IPS DF 4.7 (cell line): ENCODE measurements at regions not wholly inside any gene's neighbourhood (a gene's known extent, or its start where the extent isn't known, plus 50 kb on each side); places are given as distances from the start of the nearest gene placed in this dataset.

Experiments
- DNase-seq: peaks from one replicate; pipeline ENCODE4 v3.0.0-alpha.2; 2013; ENCODE audit warnings: low spot score; ENCODE audit errors: extremely low read depth

GRCh38 chr7:114128880-114129279, 210.1 kb upstream of the PPP1R3A start:
- DNase-seq = no peak

DNA sequence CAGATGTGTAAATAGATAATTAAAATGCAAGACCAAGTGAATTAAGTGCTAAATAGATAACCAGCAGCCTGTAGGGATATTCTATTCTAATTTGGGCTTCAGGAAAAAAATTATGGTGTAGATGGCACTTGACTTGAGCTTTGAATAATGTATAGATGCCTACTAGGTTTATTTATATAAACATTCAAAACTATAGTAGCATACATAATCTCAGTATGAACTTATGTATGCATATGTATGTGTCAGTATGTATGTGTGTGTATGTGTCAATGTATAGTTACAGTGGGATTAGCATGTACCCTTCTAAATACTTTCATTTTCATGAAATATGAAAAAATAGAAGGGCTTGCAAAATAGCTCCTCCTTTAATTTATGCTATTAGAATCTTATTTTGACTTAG, 207.3 kb upstream of the PPP1R3A start:
- no peak for DNase-seq

- DNase-seq = no peak
Measured at GRCh38 chr7:114112806-114113205, 194.0 kb upstream of the PPP1R3A start.

GRCh38 chr7:114110666-114111065, 191.9 kb upstream of the PPP1R3A start:
- DNase-seq = no peak

DNA sequence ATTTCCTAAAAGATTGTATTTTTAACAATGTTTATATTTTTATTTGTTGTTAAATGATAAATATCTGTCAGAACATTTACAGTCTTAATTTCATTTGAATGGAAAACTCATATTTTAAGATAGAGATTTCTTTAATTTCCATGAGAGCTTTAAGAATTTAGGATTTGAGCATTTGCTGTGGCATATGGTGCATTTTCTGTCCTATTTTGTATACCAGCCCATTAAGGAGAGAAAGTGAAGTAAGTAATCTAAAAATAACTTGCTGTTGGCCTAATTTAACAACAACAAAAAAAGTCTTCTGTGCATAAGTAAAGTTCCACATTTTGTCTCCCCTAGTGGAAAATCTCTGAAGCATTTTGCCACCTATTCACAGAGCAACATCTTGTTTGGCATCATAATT, 190.9 kb upstream of the PPP1R3A start:
- DNase-seq = no peak

DNA sequence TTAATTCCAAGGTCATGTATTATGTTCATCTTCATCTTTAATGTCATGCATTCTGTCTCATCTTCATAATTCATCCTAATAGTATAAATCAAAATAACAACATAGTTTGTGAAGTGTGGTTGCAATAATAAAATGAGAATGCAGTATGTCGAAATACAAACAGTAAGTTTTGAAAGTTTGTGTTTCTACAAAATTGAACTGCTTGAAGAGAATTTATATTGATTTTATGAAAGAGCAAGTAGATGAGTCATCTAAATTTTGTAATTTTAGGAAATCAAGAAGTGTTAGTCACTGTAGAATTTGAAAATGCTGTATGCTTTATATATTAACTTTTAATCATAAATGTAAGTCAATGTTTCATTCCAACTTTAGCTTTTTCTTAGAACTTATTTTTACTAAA, 190.5 kb upstream of the PPP1R3A start:
- no peak for DNase-seq

- no peak for DNase-seq
Measured at GRCh38 chr7:114108510-114108909, 189.7 kb upstream of the PPP1R3A start.

DNA sequence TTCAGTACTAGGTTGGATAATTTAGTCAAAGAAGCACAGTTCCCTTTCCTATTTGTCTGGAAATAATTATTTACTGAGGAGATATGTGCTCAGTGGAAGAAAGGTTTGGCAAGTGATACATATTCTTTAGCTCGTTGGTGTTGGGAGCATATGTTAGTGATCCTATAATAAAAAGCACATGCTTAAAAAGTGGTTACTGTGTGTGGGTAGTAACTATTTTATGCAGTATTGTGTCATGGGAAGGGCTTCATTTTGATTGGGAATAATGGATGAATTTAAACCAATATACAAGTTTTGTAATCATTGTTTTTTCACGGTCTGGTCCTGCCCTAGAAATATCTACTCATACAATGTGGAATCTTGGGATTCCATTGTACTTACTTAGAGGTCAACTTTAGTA, 188.7 kb upstream of the PPP1R3A start:
- no peak for DNase-seq

DNA sequence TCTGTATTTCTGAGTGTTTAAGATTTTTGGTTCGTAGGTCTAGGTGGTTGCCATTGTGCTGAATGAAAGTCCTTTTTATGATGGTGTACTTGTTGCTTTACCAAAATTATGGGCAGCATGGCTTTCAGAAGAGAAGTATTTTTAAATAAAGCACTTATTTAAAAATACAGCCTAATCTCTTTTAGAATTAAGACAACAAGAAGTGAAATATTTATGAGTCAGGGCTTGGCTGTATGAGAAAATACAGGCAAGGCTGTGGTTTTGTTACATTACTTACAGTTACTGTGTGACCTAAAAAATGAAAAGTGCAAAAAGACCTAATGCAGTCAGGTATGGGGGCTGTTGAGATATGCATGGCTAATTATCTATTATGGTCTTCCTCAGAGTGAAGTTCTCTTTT, 185.2 kb upstream of the PPP1R3A start:
- no peak for DNase-seq

GRCh38 chr7:114102996-114103395, 184.2 kb upstream of the PPP1R3A start:
- no peak for DNase-seq

- DNase-seq = no peak
Measured at GRCh38 chr7:114102131-114102530, 183.3 kb upstream of the PPP1R3A start.

- no peak for DNase-seq
Measured at GRCh38 chr7:114100810-114101209, 182.0 kb upstream of the PPP1R3A start.

DNA sequence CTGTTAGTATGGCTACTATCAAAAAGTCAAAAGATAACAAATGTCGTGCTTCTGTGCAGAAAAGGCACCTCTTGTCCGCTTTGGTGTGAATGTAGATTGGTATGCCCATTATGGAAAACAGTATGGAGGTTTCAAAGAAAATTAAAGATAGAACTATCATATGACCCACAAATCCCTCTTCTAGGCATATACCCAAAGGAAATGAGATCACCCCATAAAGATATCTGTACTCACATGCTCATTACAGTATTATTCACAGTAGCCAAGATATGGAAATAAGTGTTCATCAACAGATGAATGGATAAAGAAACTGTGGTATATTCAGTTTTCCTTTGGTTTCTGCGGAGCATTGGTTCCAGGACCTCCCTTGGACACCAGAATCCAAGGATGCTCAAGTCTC, 180.5 kb upstream of the PPP1R3A start:
- DNase-seq = no peak

DNA sequence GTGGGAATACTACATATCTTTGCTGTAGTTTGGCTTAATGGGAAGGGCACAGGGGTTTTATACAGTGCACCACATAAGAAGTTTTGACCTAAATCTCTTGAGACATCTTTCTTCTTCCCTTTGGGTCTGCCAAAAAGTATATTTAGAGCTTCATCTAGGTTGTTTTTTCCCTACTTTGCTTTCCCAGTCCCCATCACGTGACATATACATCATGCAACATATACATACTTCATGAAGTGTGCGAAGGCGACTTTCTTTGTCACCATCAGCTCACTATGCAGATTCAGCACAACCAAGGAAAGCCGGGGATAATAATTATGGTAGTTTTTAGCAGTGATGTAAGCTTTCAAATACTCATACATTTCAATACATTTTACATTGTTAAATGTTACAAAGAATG, 177.1 kb upstream of the PPP1R3A start:
- no peak for DNase-seq

- DNase-seq = no peak
Measured at GRCh38 chr7:114088470-114088940, 169.7 kb upstream of the PPP1R3A start.

- no peak for DNase-seq
Measured at GRCh38 chr7:114087653-114088469, 169.1 kb upstream of the PPP1R3A start.

DNA sequence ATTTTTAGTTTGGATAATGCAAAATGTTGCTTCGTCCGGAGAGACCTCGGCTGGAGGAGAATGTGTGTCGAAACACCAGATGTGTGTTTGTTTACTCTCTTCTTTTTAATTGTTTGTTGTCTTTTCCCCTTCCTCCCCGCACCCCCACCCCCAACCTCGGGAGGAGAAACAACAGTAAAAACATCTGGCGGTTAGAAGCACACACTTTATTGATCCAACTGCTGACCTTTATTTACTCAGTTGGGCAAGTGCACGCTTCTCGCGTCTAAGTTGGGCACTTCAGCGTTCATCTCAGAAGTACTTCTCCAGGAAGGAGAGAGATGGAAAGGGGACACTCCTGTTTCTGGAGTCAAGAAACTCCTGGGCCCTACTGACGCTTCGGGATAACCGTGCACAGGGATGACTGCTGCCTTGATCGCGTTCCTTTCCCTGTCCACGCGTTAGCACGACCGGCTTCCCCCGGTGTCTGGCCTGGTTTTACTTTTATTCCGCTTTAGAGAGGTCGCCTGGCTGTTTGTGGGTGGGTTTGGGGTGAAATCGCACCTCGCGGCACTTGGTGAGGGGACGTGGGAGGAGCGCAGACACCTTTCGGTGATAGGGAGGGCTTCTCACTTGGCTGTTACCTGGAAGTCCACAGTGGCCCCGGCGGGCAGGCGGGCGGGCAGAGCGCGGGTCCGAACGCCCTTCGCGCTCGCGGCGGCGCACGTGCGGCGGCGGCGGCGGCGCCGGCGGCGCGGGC, 168.3 kb upstream of the PPP1R3A start:
- DNase-seq = no peak

GRCh38 chr7:114086537-114086913, 167.7 kb upstream of the PPP1R3A start:
- DNase-seq = no peak

DNA sequence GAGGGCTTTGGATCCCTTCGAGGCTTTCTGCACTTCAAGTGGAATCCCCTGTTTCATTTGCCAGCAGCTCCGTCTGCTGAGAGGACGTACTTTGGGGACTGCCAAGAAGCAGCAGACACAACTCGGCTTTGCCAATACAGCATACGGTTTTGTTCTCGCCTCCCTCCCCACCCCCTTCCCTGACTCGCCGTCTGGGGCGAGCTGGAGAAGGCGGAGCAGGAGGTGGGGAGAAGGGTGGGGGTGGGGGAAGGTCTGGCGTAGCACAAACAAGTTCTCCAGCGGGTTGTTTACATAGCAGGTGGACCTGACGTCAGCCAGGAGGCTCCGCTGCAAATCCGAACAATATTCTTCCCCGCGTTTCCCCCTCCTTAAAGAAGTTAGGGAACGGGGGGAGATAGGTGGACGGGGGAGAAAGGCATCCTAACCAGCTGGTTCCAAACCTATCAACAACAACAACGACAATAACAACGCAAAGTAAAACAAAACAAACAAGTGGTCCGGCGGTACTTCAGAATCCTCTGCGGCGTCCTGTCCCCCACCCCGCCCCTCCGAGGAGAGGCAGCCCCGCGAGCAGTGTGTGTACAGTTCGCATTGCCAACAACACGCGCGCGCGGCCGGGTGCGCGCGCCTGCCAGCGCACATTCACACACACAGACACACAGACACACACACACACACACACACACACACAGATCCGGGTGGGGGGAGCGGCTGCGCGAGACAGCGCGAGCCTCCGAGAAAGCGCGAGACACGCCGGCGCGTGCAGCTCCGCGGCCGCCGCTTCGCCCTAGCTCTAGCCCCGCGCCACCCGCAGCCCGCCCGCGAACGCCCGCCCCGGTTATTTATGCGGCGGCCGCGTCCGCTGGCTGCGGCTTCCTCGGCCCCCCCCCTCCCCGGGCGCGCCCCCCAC, 167.0 kb upstream of the PPP1R3A start:
- DNase-seq = no peak

DNA sequence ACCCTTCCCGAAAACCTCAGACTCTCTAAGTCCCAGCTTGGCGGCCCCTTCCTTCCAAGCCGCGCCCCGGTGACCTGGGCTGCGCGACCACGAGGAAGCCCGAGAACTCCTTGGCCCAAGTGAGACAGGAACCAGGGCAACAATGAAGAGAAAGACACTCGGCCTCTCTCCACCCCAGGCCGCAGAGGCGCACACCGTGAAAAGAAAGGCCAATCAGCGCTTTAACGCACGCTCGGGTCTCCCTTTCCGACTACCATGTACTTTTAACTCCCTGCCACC, 166.4 kb upstream of the PPP1R3A start:
- no peak for DNase-seq

- no peak for DNase-seq
Measured at GRCh38 chr7:114084472-114085312, 165.9 kb upstream of the PPP1R3A start.
